ENCODE measurements at regions not wholly inside any gene's neighbourhood (a gene's known extent, or its start where the extent isn't known, plus 50 kb on each side); places are given as distances from the start of the nearest gene placed in this dataset.

- intact Hi-C loops (cut with DNase I) = no loop called here
- no peak for ATAC-seq
- Histone ChIP-seq H3K4me1 (no peaks in the 10 kb centered on the region), H3K27me3 (ENCODE audit: insufficient read depth in 3 of 3, low read length in 2 of 3) (peaks cover 0 to 28% (median 11%) of the 10 kb centered on the region in 3 donors), H3K4me3 (no peak overlapping the region), H3K9me3 (no peaks in the 10 kb centered on the region), H3K36me3 (ENCODE audit: insufficient read depth in 1 of 2, low read depth in 1 of 2) (no peaks in the 10 kb centered on the region), H3K27ac (no peak overlapping the region)
- 64 to 74% (median 71%) methylated on average over 8 of the region's 8 CpGs for WGBS, 3 donors
- TF ChIP-seq CTCF (IDR thresholded peaks at IDR 0.05) = no peak
- no peak for DNase-seq
These were observed 370.2 kb downstream of the SHANK2 start for GRCh38 chr11:70881948-70882715.

DNA sequence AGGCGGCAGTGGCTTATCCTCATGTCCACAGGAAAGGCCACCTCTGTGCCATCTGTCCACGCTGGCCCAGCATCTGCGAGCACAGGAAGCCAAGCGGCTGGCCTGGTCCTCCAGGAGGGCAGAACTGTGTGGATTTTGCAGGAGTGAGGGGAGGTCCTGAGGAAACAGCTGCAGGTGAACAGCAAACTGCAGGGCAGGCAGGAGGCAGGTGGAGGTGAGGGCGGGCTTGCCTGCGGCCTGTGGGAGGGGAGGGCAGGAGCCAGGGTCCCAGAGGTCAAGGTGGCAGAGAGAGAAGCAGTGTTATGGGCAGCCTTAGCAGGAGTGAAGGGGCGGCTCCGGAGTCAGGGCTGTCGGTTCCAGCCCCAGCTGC lies 369.7 kb downstream of the SHANK2 start:
- WGBS, 3 donors = 72 to 82% (median 80%) methylated on average over 8 to 9 of the region's 9 CpGs
- H3K4me1 ChIP-seq = no peaks in the 10 kb centered on the region
- H3K36me3 ChIP-seq (ENCODE audit: insufficient read depth in 1 of 2, low read depth in 1 of 2) = no peaks in the 10 kb centered on the region
- H3K27ac ChIP-seq = no peak overlapping the region
- peaks cover 0 to 31% (median 11%) of the 10 kb centered on the region in 3 donors for H3K27me3 ChIP-seq (ENCODE audit: insufficient read depth in 3 of 3, low read length in 2 of 3)
- no peak for ATAC-seq
- no peak for TF ChIP-seq CTCF (IDR thresholded peaks at IDR 0.05)
- no peak overlapping the region for H3K4me3 ChIP-seq
- no peak for DNase-seq
- H3K9me3 ChIP-seq = no peaks in the 10 kb centered on the region
- intact Hi-C loops (cut with DNase I) = no loop called here

GRCh38 chr11:70883323-70883940 lies 368.9 kb downstream of the SHANK2 start:
- TF ChIP-seq CTCF (IDR thresholded peaks at IDR 0.05) = no peak
- intact Hi-C loops (cut with DNase I) = no loop called here
- no peak for ATAC-seq
- Histone ChIP-seq H3K4me3 (no peak overlapping the region), H3K4me1 (no peaks in the 10 kb centered on the region), H3K27ac (no peak overlapping the region), H3K36me3 (ENCODE audit: insufficient read depth in 1 of 2, low read depth in 1 of 2) (no peaks in the 10 kb centered on the region), H3K27me3 (ENCODE audit: insufficient read depth in 3 of 3, low read length in 2 of 3) (peaks cover 0 to 34% (median 11%) of the 10 kb centered on the region in 3 donors), H3K9me3 (no peaks in the 10 kb centered on the region)
- WGBS, 3 donors = 83 to 89% (median 85%) methylated on average over 11 of the region's 11 CpGs
- DNase-seq = no peak

- 22 to 41% (median 25%) methylated on average over 12 of the region's 12 CpGs for WGBS, 3 donors
- no peaks in the 10 kb centered on the region for H3K4me1 ChIP-seq
- ATAC-seq (no peak), DNase-seq (no peak)
- H3K36me3 ChIP-seq (ENCODE audit: insufficient read depth in 1 of 2, low read depth in 1 of 2) = no peaks in the 10 kb centered on the region
- intact Hi-C loops (cut with DNase I) = no loop called here
- H3K27me3 ChIP-seq (ENCODE audit: insufficient read depth in 3 of 3, low read length in 2 of 3) = peaks cover 0 to 34% (median 11%) of the 10 kb centered on the region in 3 donors
- H3K9me3 ChIP-seq = no peaks in the 10 kb centered on the region
- no peak overlapping the region for H3K4me3 ChIP-seq
- no peak for TF ChIP-seq CTCF (IDR thresholded peaks at IDR 0.05)
- H3K27ac ChIP-seq = no peak overlapping the region
These were observed 368.3 kb downstream of the SHANK2 start for GRCh38 chr11:70883973-70884623.
